Stimulated activated naive CD8-positive, alpha-beta T cell treated with anti-CD3 and anti-CD28 coated beads, Interleukin-15, amount 100 ng/mL, for 72 hours (primary cell): ENCODE measurements at regions not wholly inside any gene's neighbourhood (a gene's known extent, or its start where the extent isn't known, plus 50 kb on each side); places are given as distances from the start of the nearest gene placed in this dataset.
"Not testable (repeated sequence)": the region's sequence is repeated elsewhere in the genome, so short reads cannot be mapped to it uniquely, and the experiment has no call there.

ENCODE experiments used
- ATAC-seq: fragments of 150-1000 bp; cut with Tn5 transposase; 2 replicates; pipeline ENCODE4 v1.10.0; 2021; ENCODE audit warnings: mild to moderate bottlenecking, moderate library complexity
- DNase-seq, 2 donors: peaks; one replicate each; pipeline ENCODE4 v3.0.0; 2021 to 2022
- H3K27ac Mint-ChIP-seq, 2 donors: one replicate each; pipeline ENCODE4 v1.8.0; 2022; ENCODE audit warnings: mild to moderate bottlenecking in 2 of 2, mixed read lengths in 2 of 2, moderate library complexity in 2 of 2
- H3K27me3 Mint-ChIP-seq: one replicate; pipeline ENCODE4 v1.8.0; 2022; ENCODE audit warnings: mixed read lengths
- H3K4me1 Mint-ChIP-seq: one replicate; pipeline ENCODE4 v1.8.0; 2022; ENCODE audit warnings: mild to moderate bottlenecking, mixed read lengths
- H3K4me3 Mint-ChIP-seq, 2 donors: one replicate each; pipeline ENCODE4 v1.8.0; 2022; ENCODE audit warnings: mild to moderate bottlenecking in 2 of 2, mixed read lengths in 2 of 2, moderate library complexity in 1 of 2
- H3K9me3 Mint-ChIP-seq, 2 donors: one replicate each; pipeline ENCODE4 v1.8.0; 2022; ENCODE audit warnings: mixed read lengths in 2 of 2

GRCh38 chr12:84397263-84397662, 515.3 kb downstream of the SLC6A15 start:
- H3K4me3 Mint-ChIP-seq = no peak overlapping the region
- ATAC-seq = no peak
- DNase-seq = no peak

GRCh38 chr12:84391176-84391575, 521.4 kb downstream of the SLC6A15 start:
- H3K4me3 Mint-ChIP-seq, H3K27ac Mint-ChIP-seq, H3K27me3 Mint-ChIP-seq, DNase-seq, H3K4me1 Mint-ChIP-seq, ATAC-seq: not testable (repeated sequence)
- peaks cover 15 to 17% of the 10 kb centered on the region in 2 donors for H3K9me3 Mint-ChIP-seq

More at GRCh38 chr12:84397263-84397662, 515.3 kb downstream of the SLC6A15 start:
- H3K27me3 Mint-ChIP-seq = no peaks in the 10 kb centered on the region
- no peaks in the 10 kb centered on the region for H3K4me1 Mint-ChIP-seq
- H3K9me3 Mint-ChIP-seq = no peaks in the 10 kb centered on the region
- no peak overlapping the region for H3K27ac Mint-ChIP-seq

GRCh38 chr12:84384384-84384783, 528.2 kb downstream of the SLC6A15 start:
- no peaks in the 10 kb centered on the region for H3K4me1 Mint-ChIP-seq
- H3K9me3 Mint-ChIP-seq = peaks cover 13 to 31% of the 10 kb centered on the region in 2 donors
- DNase-seq = no peak
- no peak overlapping the region for H3K27ac Mint-ChIP-seq
- ATAC-seq = no peak
- H3K27me3 Mint-ChIP-seq = no peaks in the 10 kb centered on the region
- no peak overlapping the region for H3K4me3 Mint-ChIP-seq

- not testable (repeated sequence) for DNase-seq, ATAC-seq, H3K4me1 Mint-ChIP-seq, H3K4me3 Mint-ChIP-seq, H3K27ac Mint-ChIP-seq, H3K27me3 Mint-ChIP-seq
- H3K9me3 Mint-ChIP-seq = peaks cover 5 to 35% of the 10 kb centered on the region in 2 donors
Measured at GRCh38 chr12:84382486-84382885, 530.1 kb downstream of the SLC6A15 start.

GRCh38 chr12:84376320-84376719, 536.3 kb downstream of the SLC6A15 start:
- Mint-ChIP-seq H3K4me3 (no peak overlapping the region), H3K27ac (no peak overlapping the region), H3K9me3 (peaks cover 3 to 6% of the 10 kb centered on the region in 2 donors), H3K4me1 (no peaks in the 10 kb centered on the region), H3K27me3 (no peaks in the 10 kb centered on the region)
- no peak for ATAC-seq
- DNase-seq = no peak

- no peak overlapping the region for H3K4me3 Mint-ChIP-seq
- H3K27me3 Mint-ChIP-seq = no peaks in the 10 kb centered on the region
- H3K27ac Mint-ChIP-seq = no peak overlapping the region
- ATAC-seq = no peak
- H3K4me1 Mint-ChIP-seq = no peaks in the 10 kb centered on the region
- peaks cover 3 to 6% of the 10 kb centered on the region in 2 donors for H3K9me3 Mint-ChIP-seq
- DNase-seq = no peak
Measured at GRCh38 chr12:84375449-84376170, 537.0 kb downstream of the SLC6A15 start.

GRCh38 chr12:84362552-84362897, 550.1 kb downstream of the SLC6A15 start:
- ATAC-seq (peak; percentile 20), DNase-seq (no peak)
- H3K4me3 Mint-ChIP-seq = no peak overlapping the region
- no peaks in the 10 kb centered on the region for H3K9me3 Mint-ChIP-seq
- H3K27me3 Mint-ChIP-seq = no peaks in the 10 kb centered on the region
- H3K27ac Mint-ChIP-seq = no peak overlapping the region
- H3K4me1 Mint-ChIP-seq = no peaks in the 10 kb centered on the region

GRCh38 chr12:84361651-84362551, 550.7 kb downstream of the SLC6A15 start:
- H3K9me3 Mint-ChIP-seq = no peaks in the 10 kb centered on the region
- peak; percentile 49 for ATAC-seq

GRCh38 chr12:84357314-84357713, 555.3 kb downstream of the SLC6A15 start:
- ATAC-seq (no peak), DNase-seq (no peak)
- Mint-ChIP-seq H3K4me1 (no peaks in the 10 kb centered on the region), H3K4me3 (no peak overlapping the region), H3K27ac (no peak overlapping the region), H3K9me3 (no peaks in the 10 kb centered on the region), H3K27me3 (no peaks in the 10 kb centered on the region)

More at GRCh38 chr12:84361651-84362551, 550.7 kb downstream of the SLC6A15 start:
- H3K27ac Mint-ChIP-seq = no peak overlapping the region
- no peaks in the 10 kb centered on the region for H3K27me3 Mint-ChIP-seq
- H3K4me3 Mint-ChIP-seq = no peak overlapping the region
- no peak for DNase-seq
- no peaks in the 10 kb centered on the region for H3K4me1 Mint-ChIP-seq

- no peaks in the 10 kb centered on the region for H3K9me3 Mint-ChIP-seq
- no peak for ATAC-seq
- no peak overlapping the region for H3K27ac Mint-ChIP-seq
- no peak for DNase-seq
- no peaks in the 10 kb centered on the region for H3K4me1 Mint-ChIP-seq
- H3K4me3 Mint-ChIP-seq = no peak overlapping the region
- H3K27me3 Mint-ChIP-seq = no peaks in the 10 kb centered on the region
Measured at GRCh38 chr12:84356224-84356623, 556.4 kb downstream of the SLC6A15 start.

GRCh38 chr12:84355561-84355960, 557.0 kb downstream of the SLC6A15 start:
- DNase-seq (no peak), ATAC-seq (no peak)
- Mint-ChIP-seq H3K27me3 (no peaks in the 10 kb centered on the region), H3K9me3 (no peaks in the 10 kb centered on the region), H3K4me3 (no peak overlapping the region), H3K27ac (no peak overlapping the region), H3K4me1 (no peaks in the 10 kb centered on the region)

- no peak overlapping the region for H3K27ac Mint-ChIP-seq
- ATAC-seq = no peak
- H3K4me1 Mint-ChIP-seq = no peaks in the 10 kb centered on the region
- DNase-seq = no peak
- no peak overlapping the region for H3K4me3 Mint-ChIP-seq
- H3K27me3 Mint-ChIP-seq = no peaks in the 10 kb centered on the region
- H3K9me3 Mint-ChIP-seq = peaks cover 0 to 7% of the 10 kb centered on the region in 2 donors
Measured at GRCh38 chr12:84348582-84348981, 564.0 kb downstream of the SLC6A15 start.

GRCh38 chr12:84341467-84342193, 571.0 kb downstream of the SLC6A15 start:
- ATAC-seq = no peak
- no peak overlapping the region for H3K27ac Mint-ChIP-seq
- DNase-seq = no peak
- H3K9me3 Mint-ChIP-seq = peaks cover 14 to 15% of the 10 kb centered on the region in 2 donors
- H3K4me3 Mint-ChIP-seq = no peak overlapping the region
- no peaks in the 10 kb centered on the region for H3K27me3 Mint-ChIP-seq
- H3K4me1 Mint-ChIP-seq = no peaks in the 10 kb centered on the region

GRCh38 chr12:84336231-84336630, 576.4 kb downstream of the SLC6A15 start:
- no peaks in the 10 kb centered on the region for H3K27me3 Mint-ChIP-seq
- no peak for DNase-seq
- peaks cover 8 to 15% of the 10 kb centered on the region in 2 donors for H3K9me3 Mint-ChIP-seq
- H3K4me1 Mint-ChIP-seq = no peaks in the 10 kb centered on the region
- H3K27ac Mint-ChIP-seq = no peak overlapping the region
- no peak overlapping the region for H3K4me3 Mint-ChIP-seq
- no peak for ATAC-seq

- Mint-ChIP-seq H3K4me1 (no peaks in the 10 kb centered on the region), H3K27ac (no peak overlapping the region), H3K27me3 (no peaks in the 10 kb centered on the region), H3K4me3 (no peak overlapping the region), H3K9me3 (peaks cover 0 to 3% of the 10 kb centered on the region in 2 donors)
- no peak for DNase-seq
- ATAC-seq = no peak
Measured at GRCh38 chr12:84329938-84330337, 582.7 kb downstream of the SLC6A15 start.
